Right atrium auricular region (tissue), 2 donors: ENCODE measurements at regions not wholly inside any gene's neighbourhood (a gene's known extent, or its start where the extent isn't known, plus 50 kb on each side); places are given as distances from the start of the nearest gene placed in this dataset.
"Not testable (repeated sequence)": the region's sequence is repeated elsewhere in the genome, so short reads cannot be mapped to it uniquely, and the experiment has no call there.

Experiments
- DNase-seq: peaks from one replicate; pipeline ENCODE4 v3.0.0-alpha.2; 2019; ENCODE audit warnings: low spot score
- H3K27ac ChIP-seq, 2 donors: fragments of 200-600 bp; sonication (generic); 1 replicate in 1 of 2; 2 replicates in 1 of 2; pipeline ENCODE4 v1.5.1; 2016 to 2019
- H3K27me3 ChIP-seq, 2 donors: fragments of 200-600 bp; sonication (generic); one replicate each; pipeline versions ENCODE4 v1.5.1 to v1.6.0; 2017 to 2019
- H3K36me3 ChIP-seq: fragments of 200-600 bp; sonication (generic); one replicate; pipeline ENCODE4 v1.5.1; 2016
- H3K4me1 ChIP-seq, 2 donors: fragments of 200-600 bp; sonication (generic); one replicate each; pipeline versions ENCODE4 v1.5.1 to v1.6.0; 2017 to 2019
- H3K4me3 ChIP-seq, 2 donors: fragments of 200-600 bp; sonication (generic); 1 replicate in 1 of 2; 2 replicates in 1 of 2; pipeline ENCODE4 v1.5.1; 2017 to 2019; ENCODE audit warnings: mild to moderate bottlenecking in 1 of 2, moderate library complexity in 1 of 2
- H3K9me3 ChIP-seq, 2 donors: fragments of 200-600 bp; sonication (generic); one replicate each; pipeline ENCODE4 v1.5.1; 2019
- CTCF ChIP-seq, 2 donors: fragments of 200-600 bp; sonication (generic); IDR thresholded peaks; one replicate each; pipeline ENCODE4 v1.5.1; 2019; ENCODE audit warnings: antibody characterized with exemption in 2 of 2

GRCh38 chr1:121546830-121547591 lies 362.2 kb downstream of the SRGAP2C start:
- no peak for DNase-seq
- no peak for TF ChIP-seq CTCF (IDR thresholded peaks at IDR 0.05)
- Histone ChIP-seq H3K9me3 (no peaks in the 10 kb centered on the region), H3K4me3 (no peak overlapping the region), H3K4me1 (no peaks in the 10 kb centered on the region), H3K27me3 (no peaks in the 10 kb centered on the region), H3K36me3 (no peaks in the 10 kb centered on the region), H3K27ac (no peak overlapping the region)

- not testable (repeated sequence) for H3K9me3 ChIP-seq, H3K27me3 ChIP-seq, H3K4me3 ChIP-seq, H3K4me1 ChIP-seq, DNase-seq, H3K27ac ChIP-seq, H3K36me3 ChIP-seq
These were observed 363.0 kb downstream of the SRGAP2C start for GRCh38 chr1:121547726-121548125.

- not testable (repeated sequence) for H3K27me3 ChIP-seq, H3K36me3 ChIP-seq, DNase-seq, H3K27ac ChIP-seq, H3K4me3 ChIP-seq, H3K4me1 ChIP-seq, H3K9me3 ChIP-seq
These were observed 366.0 kb downstream of the SRGAP2C start for GRCh38 chr1:121550817-121551216.

- H3K27ac ChIP-seq, H3K27me3 ChIP-seq, H3K4me3 ChIP-seq, H3K36me3 ChIP-seq, H3K4me1 ChIP-seq, DNase-seq, H3K9me3 ChIP-seq: not testable (repeated sequence)
These were observed 366.7 kb downstream of the SRGAP2C start for GRCh38 chr1:121551491-121551890.

GRCh38 chr1:121556560-121556959 lies 371.8 kb downstream of the SRGAP2C start:
- H3K27ac ChIP-seq, H3K4me3 ChIP-seq, DNase-seq, H3K4me1 ChIP-seq, H3K9me3 ChIP-seq, H3K27me3 ChIP-seq, H3K36me3 ChIP-seq: not testable (repeated sequence)

- not testable (repeated sequence) for H3K36me3 ChIP-seq, H3K27me3 ChIP-seq, DNase-seq, H3K4me1 ChIP-seq, H3K4me3 ChIP-seq, H3K9me3 ChIP-seq
- peak overlapping the region in 1 of 2 donors; percentile 27 for H3K27ac ChIP-seq
These were observed 373.3 kb downstream of the SRGAP2C start for GRCh38 chr1:121558034-121558433.

- TF ChIP-seq CTCF (IDR thresholded peaks at IDR 0.05): no peak
- Histone ChIP-seq H3K36me3 (no peaks in the 10 kb centered on the region), H3K27ac (peak overlapping the region in 1 of 2 donors; percentile 27), H3K9me3 (no peaks in the 10 kb centered on the region), H3K4me3 (no peak overlapping the region), H3K27me3 (no peaks in the 10 kb centered on the region), H3K4me1 (no peaks in the 10 kb centered on the region)
- DNase-seq: no peak
These were observed 373.7 kb downstream of the SRGAP2C start for GRCh38 chr1:121558514-121558913.

GRCh38 chr1:121566346-121566745 lies 381.6 kb downstream of the SRGAP2C start:
- no peak overlapping the region for H3K4me3 ChIP-seq
- no peaks in the 10 kb centered on the region for H3K27me3 ChIP-seq
- no peak for DNase-seq
- H3K27ac ChIP-seq: no peak overlapping the region
- no peak for TF ChIP-seq CTCF (IDR thresholded peaks at IDR 0.05)
- no peaks in the 10 kb centered on the region for H3K4me1 ChIP-seq
- no peaks in the 10 kb centered on the region for H3K36me3 ChIP-seq
- no peaks in the 10 kb centered on the region for H3K9me3 ChIP-seq
